NCI-H1694 (cell line): ENCODE measurements at regions not wholly inside any gene's neighbourhood (a gene's known extent, or its start where the extent isn't known, plus 50 kb on each side); places are given as distances from the start of the nearest gene placed in this dataset.

Experiments used
- DNase-seq: peaks from one replicate; lab custom pipeline; 2025; lab: John Stamatoyannopoulos, UW

GRCh38 chr2:189267925-189268579, 88.5 kb upstream of the COL5A2 start:
- DNase-seq: no peak

DNA sequence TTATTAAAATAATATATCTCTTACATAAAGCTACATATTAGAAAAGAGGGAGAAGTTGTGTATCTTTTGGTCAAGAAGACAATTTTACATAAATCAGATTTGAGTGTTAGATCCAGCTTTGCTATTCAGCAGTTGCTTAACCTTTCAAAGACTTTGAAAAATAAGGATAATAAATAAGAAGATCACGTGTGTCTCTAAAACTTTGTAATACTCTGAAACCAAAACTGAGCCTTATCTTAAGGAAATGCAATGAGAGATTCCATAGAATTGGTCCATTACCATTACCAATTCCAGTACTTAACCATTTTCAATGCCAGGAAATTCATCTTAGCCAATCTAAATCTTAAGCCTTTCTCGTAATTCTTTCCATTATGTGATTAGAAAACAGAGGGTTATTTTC, 89.2 kb upstream of the COL5A2 start:
- no peak for DNase-seq

GRCh38 chr2:189273734-189274133, 94.2 kb upstream of the COL5A2 start:
- no peak for DNase-seq

- DNase-seq: no peak
These were observed 94.8 kb upstream of the COL5A2 start for GRCh38 chr2:189274361-189274760.

DNA sequence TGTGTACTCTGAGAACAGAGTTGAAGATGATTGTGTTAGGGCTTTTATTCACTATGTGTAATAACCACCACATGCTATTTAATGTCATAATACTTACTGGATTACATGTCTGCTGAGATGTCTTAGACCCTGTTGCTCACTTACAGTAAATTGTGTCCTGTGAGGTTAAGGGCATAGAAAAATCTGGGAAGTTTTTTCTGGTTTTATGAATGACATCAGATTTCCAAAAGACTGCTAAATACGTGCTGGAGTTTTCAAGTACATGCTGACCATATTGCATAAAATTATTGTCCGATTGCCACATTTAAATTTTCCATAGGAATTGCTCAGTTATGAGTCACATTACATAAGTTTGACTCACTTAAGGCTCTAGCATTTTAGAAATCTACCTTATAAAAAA, 96.7 kb upstream of the COL5A2 start:
- DNase-seq: no peak

GRCh38 chr2:189281201-189281600, 101.6 kb upstream of the COL5A2 start:
- no peak for DNase-seq

- no peak for DNase-seq
These were observed 105.8 kb upstream of the COL5A2 start for GRCh38 chr2:189285349-189285748.

DNA sequence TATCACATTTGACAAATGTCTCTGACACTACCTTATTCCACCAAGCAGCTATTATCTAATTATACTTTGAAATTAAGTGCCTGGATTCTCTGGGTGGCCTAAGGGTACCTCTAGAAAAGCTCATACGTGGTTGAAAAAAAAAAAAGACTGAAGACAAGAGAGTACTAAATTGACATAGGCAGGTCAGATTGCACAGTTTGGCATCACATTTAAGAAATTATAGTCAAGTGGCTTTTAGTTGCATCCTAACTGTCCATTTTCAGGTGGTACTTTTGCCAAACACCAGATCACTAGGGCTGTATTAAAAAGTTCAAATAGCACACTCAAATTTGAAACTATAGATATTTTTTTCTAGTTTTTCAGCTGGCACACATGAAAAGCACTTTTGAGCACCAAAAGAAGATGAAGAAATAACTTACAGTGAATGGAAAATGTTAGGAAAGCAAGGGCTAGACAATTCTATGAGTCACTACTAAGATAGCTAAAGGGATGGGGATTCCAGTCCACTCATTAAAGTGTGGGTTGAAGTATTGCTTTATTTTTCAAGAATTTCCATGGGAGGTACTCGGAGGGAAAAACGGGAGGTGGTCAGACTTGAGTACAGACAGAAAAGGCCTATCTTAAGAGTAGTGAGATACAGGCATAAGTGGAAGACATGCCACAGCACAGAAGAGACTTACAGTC, 106.5 kb upstream of the COL5A2 start:
- DNase-seq: no peak

DNA sequence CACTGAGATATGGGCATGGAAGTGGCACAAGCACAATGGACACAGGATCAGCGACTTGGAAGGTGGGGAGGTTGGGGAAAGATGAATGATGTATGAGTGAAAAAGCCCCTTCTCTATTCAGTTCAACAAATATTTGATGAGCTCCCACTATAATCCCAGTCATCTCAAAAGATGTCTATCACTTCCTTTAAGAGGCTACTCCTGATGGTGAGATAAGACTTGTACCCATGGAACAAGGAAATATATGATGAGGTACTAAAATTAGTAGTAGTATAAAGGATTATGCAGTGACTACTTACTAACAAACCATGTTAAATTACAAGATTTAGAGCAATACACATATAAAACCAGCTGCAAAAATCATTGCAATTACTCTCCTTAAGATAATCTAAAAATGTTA, 107.8 kb upstream of the COL5A2 start:
- DNase-seq: no peak

DNA sequence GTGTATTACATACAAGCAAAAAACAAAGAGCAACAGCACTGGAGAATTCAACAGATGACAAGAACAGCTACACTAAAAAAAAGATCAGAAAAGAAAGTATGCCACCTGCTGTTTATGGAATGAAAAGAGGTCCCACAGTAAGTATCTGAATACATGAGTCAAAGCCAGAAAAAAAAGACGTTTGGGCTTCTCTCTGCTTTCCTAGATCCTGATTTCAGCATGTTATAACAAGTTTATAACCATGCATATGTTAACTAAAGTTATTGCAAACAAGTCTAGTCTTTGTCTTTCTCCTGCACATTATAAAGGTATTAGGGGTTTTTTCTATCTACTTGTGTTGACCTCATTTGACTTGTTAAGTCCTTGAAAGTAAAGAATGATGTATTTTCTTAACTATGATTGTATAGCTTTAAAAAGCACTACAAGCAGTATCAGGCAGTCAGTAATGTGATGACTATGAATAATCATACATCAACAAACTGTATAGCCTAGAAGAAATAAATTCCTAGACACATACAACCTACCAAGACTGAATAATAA, 108.5 kb upstream of the COL5A2 start:
- DNase-seq: peak; percentile 1

DNA sequence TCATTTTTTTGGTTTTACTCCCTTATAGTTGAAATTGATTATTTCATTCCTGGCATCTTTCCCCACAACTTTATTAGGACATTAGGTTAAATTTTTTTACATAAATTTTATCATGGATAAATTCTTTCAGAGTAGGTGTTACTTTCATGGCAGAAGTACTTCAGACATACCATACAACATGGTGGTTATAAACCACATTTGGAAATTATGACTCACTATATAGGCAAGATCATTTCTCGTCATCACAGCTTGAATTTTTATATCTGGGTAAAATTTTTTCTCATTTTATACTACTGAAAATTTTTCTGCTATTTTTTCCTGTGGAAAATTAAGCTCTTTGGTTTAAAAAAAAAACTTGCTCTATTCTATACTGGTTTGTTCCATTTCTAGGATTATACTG, 111.9 kb upstream of the COL5A2 start:
- no peak for DNase-seq

DNA sequence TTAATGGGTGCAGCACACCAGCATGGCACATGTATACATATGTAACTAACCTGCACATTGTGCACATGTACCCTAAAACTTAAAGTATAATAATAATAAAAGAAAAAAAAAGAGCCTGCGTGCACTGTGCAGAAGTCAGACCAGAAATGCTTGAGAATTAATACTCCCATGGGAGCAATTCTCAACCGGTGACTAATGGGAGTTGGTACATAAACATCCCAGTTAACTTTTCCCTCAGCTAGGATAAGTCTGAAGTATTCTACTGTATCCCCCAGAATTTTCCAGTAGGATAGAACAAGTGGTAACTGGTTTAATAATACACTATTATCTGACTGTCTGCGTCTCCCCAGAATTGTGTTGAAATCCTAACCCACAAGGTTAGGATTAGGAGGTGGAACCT, 113.6 kb upstream of the COL5A2 start:
- DNase-seq: no peak

DNA sequence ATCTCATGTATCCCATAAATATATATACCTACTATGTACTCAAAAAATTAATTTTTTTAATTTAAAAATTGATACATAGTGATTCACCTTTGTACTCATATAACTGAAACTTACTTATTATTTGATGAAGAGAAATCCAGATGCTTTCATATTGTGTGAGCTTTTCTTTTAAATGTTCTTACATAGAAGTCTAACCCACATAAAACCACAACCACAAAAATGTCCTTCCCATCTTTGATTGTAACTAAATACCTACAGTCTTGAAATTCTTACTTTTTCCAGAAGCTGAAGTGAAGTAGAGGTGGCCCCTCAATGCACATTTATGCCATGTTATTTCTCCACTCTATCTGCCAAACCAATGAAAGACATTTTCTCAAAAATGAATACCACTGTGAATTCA, 117.9 kb upstream of the COL5A2 start:
- no peak for DNase-seq

- DNase-seq: no peak
These were observed 118.5 kb upstream of the COL5A2 start for GRCh38 chr2:189298038-189298437.

DNA sequence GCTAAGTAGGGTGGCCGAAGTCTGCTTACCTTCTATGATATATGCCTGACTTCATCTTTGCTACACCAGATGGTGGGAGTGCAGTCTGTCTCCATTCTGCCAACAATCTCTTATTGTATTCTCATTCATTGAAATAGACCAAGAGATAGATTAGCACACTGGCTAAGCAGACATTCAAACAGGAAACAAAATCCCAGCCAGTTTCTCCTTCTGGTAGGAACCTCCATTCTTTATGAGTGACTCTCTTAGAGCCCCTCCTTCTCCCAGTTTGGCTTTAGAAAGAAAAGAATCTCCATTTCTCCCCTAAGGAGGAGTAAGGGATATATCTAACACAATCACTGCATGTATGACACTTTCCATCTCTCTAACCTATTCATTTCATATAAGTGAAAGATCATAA, 118.9 kb upstream of the COL5A2 start:
- no peak for DNase-seq

- DNase-seq: no peak
These were observed 120.4 kb upstream of the COL5A2 start for GRCh38 chr2:189299974-189300373.

GRCh38 chr2:189300916-189301315, 121.4 kb upstream of the COL5A2 start:
- no peak for DNase-seq

- DNase-seq: no peak
These were observed 122.8 kb upstream of the COL5A2 start for GRCh38 chr2:189302274-189302948.

- no peak for DNase-seq
These were observed 124.8 kb upstream of the COL5A2 start for GRCh38 chr2:189304360-189304759.

- DNase-seq: no peak
These were observed 125.9 kb upstream of the COL5A2 start for GRCh38 chr2:189305291-189305943.

GRCh38 chr2:189306525-189306924, 127.0 kb upstream of the COL5A2 start:
- no peak for DNase-seq

DNA sequence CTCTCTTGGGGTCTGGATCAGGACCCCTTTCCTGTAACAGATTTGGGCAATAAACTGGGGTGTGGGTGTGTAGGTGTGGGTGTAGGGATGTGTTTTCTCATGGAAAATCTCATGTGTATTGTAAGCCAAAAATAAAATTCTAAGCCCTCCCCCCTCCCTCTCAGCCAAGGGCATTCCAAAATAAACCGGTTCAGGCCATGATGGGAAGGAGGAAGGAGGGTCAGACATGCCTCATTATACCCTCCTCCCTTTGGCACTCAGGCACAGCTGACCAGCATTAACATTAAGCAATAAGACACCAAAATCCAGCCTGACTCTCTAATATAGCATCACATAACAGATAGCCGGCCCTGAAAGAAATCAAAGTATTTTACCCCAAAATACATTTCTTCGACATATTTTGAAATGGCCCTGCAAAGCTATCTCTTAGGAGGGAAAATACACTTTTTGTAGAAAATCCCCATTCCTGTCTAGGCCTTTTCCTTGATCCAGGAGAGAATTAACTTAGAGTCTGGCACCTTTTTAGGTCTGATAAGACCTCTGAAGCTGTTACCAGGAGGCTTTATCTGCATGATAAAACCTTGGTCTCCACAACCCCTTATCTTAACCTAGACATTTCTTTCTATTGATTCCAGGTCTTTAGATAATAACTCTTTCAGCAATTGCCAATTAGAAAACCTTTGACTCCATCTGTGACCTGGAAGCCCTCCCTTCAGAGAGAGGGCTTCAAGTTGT, 128.7 kb upstream of the COL5A2 start:
- DNase-seq: no peak
